ENCODE measurements at regions not wholly inside any gene's neighbourhood (a gene's known extent, or its start where the extent isn't known, plus 50 kb on each side); places are given as distances from the start of the nearest gene placed in this dataset.

DNA sequence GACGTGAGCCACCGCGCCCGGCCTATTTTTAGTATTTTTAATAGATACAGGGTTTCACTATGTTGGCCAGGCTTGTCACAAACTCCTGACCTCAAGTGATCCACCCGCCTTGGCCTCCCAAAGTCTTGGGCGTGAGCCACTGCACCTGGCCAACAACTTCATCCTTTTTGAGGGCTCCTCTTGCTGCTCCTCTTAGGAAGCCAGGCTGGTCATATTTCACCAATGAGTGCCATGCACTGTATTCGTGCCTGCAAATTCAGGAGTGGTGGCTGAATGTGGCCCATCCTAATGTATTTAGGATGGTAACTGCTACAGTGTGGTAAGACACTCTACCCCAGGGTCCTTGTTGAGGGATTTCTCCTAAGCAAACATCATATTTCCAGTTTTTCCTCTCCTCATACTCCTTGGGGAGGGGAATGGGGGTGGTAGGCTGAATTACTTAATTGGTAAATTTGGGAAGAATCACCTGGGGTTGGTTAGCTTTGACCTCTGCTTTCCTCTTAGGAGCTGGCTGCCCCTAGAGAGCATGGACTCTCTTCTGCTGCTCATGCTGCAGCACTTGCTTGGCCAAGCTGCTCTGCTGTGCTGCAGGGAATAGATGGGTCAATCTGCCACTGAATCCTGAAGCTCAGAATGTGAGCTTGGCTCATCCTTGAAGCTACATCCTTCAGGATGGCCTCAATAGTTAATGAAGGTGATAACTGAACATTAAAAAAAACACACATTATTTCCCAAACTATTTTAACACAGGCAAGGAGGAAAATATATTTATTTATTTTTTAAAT is 167.4 kb downstream of the HS3ST1 start:
- Histone ChIP-seq H3K27me3 (ENCODE audit: control insufficient read depth, insufficient read depth, low read length) (no peaks in the 10 kb centered on the region), H3K9ac (ENCODE audit: low read length in 3 of 3) (no peak overlapping the region), H3K4me3 (ENCODE audit: low read length in 3 of 3) (no peak overlapping the region), H3K4me1 (ENCODE audit: control insufficient read depth in 2 of 3, insufficient read depth in 2 of 3, low read depth in 1 of 3, low read length in 3 of 3) (no peaks in the 10 kb centered on the region), H3K36me3 (ENCODE audit: control insufficient read depth in 2 of 3, insufficient read depth in 3 of 3, low read length in 3 of 3) (no peaks in the 10 kb centered on the region), H3K9me3 (ENCODE audit: control insufficient read depth in 2 of 3, insufficient read depth in 1 of 3, low read length in 3 of 3) (no peaks in the 10 kb centered on the region), H3K27ac (ENCODE audit: low read depth in 2 of 2, low read length in 2 of 2) (no peak overlapping the region)
- FAIRE-seq, result no peak
- no peak for DNase-seq
- intact Hi-C loops (cut with DNase I), result no loop called here
- TF ChIP-seq CTCF (IDR thresholded peaks at IDR 0.05; ENCODE audit: borderline replicate concordance, extremely low read depth, insufficient read depth), result no peak

DNA sequence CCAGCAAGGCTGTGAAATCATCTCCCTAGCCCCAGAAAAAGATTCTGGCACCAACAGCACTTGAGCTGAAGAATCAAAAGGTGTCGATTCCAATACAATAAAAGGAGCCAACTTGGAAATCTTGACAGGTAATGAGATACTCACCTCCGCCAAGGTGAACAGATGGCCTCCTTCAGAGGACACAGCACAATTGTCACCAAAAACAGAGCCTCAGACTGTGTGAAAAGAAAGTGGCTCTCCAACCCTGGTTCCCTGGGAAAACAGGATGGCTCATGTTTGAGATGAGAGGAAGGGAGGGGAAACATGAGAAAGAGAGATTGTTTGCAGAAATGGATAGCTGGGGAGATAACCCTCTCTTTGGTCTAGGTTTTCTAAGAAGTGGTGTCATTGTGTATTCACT is 168.9 kb downstream of the HS3ST1 start:
- no peak overlapping the region for H3K4me3 ChIP-seq (ENCODE audit: low read length in 3 of 3)
- H3K9me3 ChIP-seq (ENCODE audit: control insufficient read depth in 2 of 3, insufficient read depth in 1 of 3, low read length in 3 of 3), result no peaks in the 10 kb centered on the region
- DNase-seq, result peak in 1 of 5 donors; percentile 10
- intact Hi-C loops (cut with DNase I), result no loop called here
- H3K27ac ChIP-seq (ENCODE audit: low read depth in 2 of 2, low read length in 2 of 2), result no peak overlapping the region
- no peak overlapping the region for H3K9ac ChIP-seq (ENCODE audit: low read length in 3 of 3)
- no peaks in the 10 kb centered on the region for H3K36me3 ChIP-seq (ENCODE audit: control insufficient read depth in 2 of 3, insufficient read depth in 3 of 3, low read length in 3 of 3)
- FAIRE-seq, result no peak
- TF ChIP-seq CTCF (IDR thresholded peaks at IDR 0.05; ENCODE audit: borderline replicate concordance, extremely low read depth, insufficient read depth), result no peak
- no peaks in the 10 kb centered on the region for H3K4me1 ChIP-seq (ENCODE audit: control insufficient read depth in 2 of 3, insufficient read depth in 2 of 3, low read depth in 1 of 3, low read length in 3 of 3)
- no peaks in the 10 kb centered on the region for H3K27me3 ChIP-seq (ENCODE audit: control insufficient read depth, insufficient read depth, low read length)

- Histone ChIP-seq H3K9ac (ENCODE audit: low read length in 3 of 3) (no peak overlapping the region), H3K36me3 (ENCODE audit: control insufficient read depth in 2 of 3, insufficient read depth in 3 of 3, low read length in 3 of 3) (no peaks in the 10 kb centered on the region), H3K9me3 (ENCODE audit: control insufficient read depth in 2 of 3, insufficient read depth in 1 of 3, low read length in 3 of 3) (no peaks in the 10 kb centered on the region), H3K4me3 (ENCODE audit: low read length in 3 of 3) (no peak overlapping the region), H3K27me3 (ENCODE audit: control insufficient read depth, insufficient read depth, low read length) (no peaks in the 10 kb centered on the region), H3K27ac (ENCODE audit: low read depth in 2 of 2, low read length in 2 of 2) (no peak overlapping the region), H3K4me1 (ENCODE audit: control insufficient read depth in 2 of 3, insufficient read depth in 2 of 3, low read depth in 1 of 3, low read length in 3 of 3) (no peaks in the 10 kb centered on the region)
- intact Hi-C loops (cut with DNase I), result no loop called here
- no peak for TF ChIP-seq CTCF (IDR thresholded peaks at IDR 0.05; ENCODE audit: borderline replicate concordance, extremely low read depth, insufficient read depth)
- no peak for DNase-seq
- FAIRE-seq, result no peak
These were observed 176.5 kb downstream of the HS3ST1 start for GRCh38 chr4:11252149-11252548.

GRCh38 chr4:11250510-11250909 is 178.2 kb downstream of the HS3ST1 start:
- no peak overlapping the region for H3K9ac ChIP-seq (ENCODE audit: low read length in 3 of 3)
- no peak for TF ChIP-seq CTCF (IDR thresholded peaks at IDR 0.05; ENCODE audit: borderline replicate concordance, extremely low read depth, insufficient read depth)
- no peak for FAIRE-seq
- H3K4me1 ChIP-seq (ENCODE audit: control insufficient read depth in 2 of 3, insufficient read depth in 2 of 3, low read depth in 1 of 3, low read length in 3 of 3), result no peaks in the 10 kb centered on the region
- DNase-seq, result no peak
- H3K4me3 ChIP-seq (ENCODE audit: low read length in 3 of 3), result no peak overlapping the region
- H3K9me3 ChIP-seq (ENCODE audit: control insufficient read depth in 2 of 3, insufficient read depth in 1 of 3, low read length in 3 of 3), result no peaks in the 10 kb centered on the region
- no peaks in the 10 kb centered on the region for H3K36me3 ChIP-seq (ENCODE audit: control insufficient read depth in 2 of 3, insufficient read depth in 3 of 3, low read length in 3 of 3)
- H3K27ac ChIP-seq (ENCODE audit: low read depth in 2 of 2, low read length in 2 of 2), result no peak overlapping the region
- H3K27me3 ChIP-seq (ENCODE audit: control insufficient read depth, insufficient read depth, low read length), result no peaks in the 10 kb centered on the region
- intact Hi-C loops (cut with DNase I), result no loop called here

Measured in kidney (tissue), 13 donors.